OCI-LY7 (cell line): ENCODE measurements at regions not wholly inside any gene's neighbourhood (a gene's known extent, or its start where the extent isn't known, plus 50 kb on each side); places are given as distances from the start of the nearest gene placed in this dataset.

ENCODE experiments used
- BruUV-seq: library from RNA; stranded (reverse); fragments of 400-500 nt; replicated peaks from 2 replicates; lab custom pipeline; 2021; lab: Mats Ljungman, UMichigan
- CTCF ChIA-PET: fragments of 300-600 bp; sonication (Branson Sonifier 250); formaldehyde crosslinking; loops from one replicate; lab custom pipeline; 2022; ENCODE audit warnings: antibody characterized with exemption; ENCODE audit not compliant: unreplicated experiment; lab: Charles Lee
- POLR2A ChIA-PET: fragments of 300-600 bp; sonication (Branson Sonifier 250); formaldehyde crosslinking; loops from one replicate; lab custom pipeline; 2022; ENCODE audit warnings: antibody characterized with exemption; lab: Charles Lee
- DNase-seq: peaks from one replicate; pipeline ENCODE4 v3.0.0-alpha.2; 2015; ENCODE audit warnings: low spot score
- H2AFZ ChIP-seq: fragments of 200-600 bp; sonication (generic), shearing (Covaris generic); 2 replicates; pipeline ENCODE4 v1.6.1; 2014; ENCODE audit warnings: mild to moderate bottlenecking, antibody characterized with exemption, low read length, moderate library complexity
- H3K27ac ChIP-seq: fragments of 200-600 bp; sonication (generic); 2 replicates; pipeline ENCODE4 v1.5.1; 2014; ENCODE audit warnings: mixed run types, low read depth, mild to moderate bottlenecking, moderate library complexity, low read length, inconsistent platforms; ENCODE audit not compliant: poor library complexity, severe bottlenecking
- H3K36me3 ChIP-seq: fragments of 200-600 bp; sonication (generic); 2 replicates; pipeline ENCODE4 v1.6.1; 2014; ENCODE audit warnings: mild to moderate bottlenecking, antibody characterized with exemption, low read length, moderate library complexity, mixed read lengths; ENCODE audit not compliant: insufficient read depth
- H3K4me1 ChIP-seq: fragments of 200-600 bp; sonication (generic); 2 replicates; pipeline ENCODE4 v1.5.1; 2014; ENCODE audit warnings: mild to moderate bottlenecking, low read length; ENCODE audit not compliant: insufficient read depth, poor library complexity, severe bottlenecking
- H3K4me2 ChIP-seq: fragments of 200-600 bp; sonication (generic); 2 replicates; pipeline ENCODE4 v1.6.1; 2014; ENCODE audit warnings: mild to moderate bottlenecking, low read length
- H3K4me3 ChIP-seq: fragments of 200-600 bp; sonication (generic); 2 replicates; pipeline ENCODE4 v1.5.1; 2014; ENCODE audit warnings: mild to moderate bottlenecking, low read depth, low read length; ENCODE audit not compliant: poor library complexity, severe bottlenecking
- H3K79me2 ChIP-seq: fragments of 200-600 bp; sonication (generic); 2 replicates; pipeline ENCODE4 v1.6.1; 2016; ENCODE audit warnings: low read depth, mild to moderate bottlenecking, low read length, moderate library complexity, mixed read lengths; ENCODE audit not compliant: insufficient read depth
- H3K9me2 ChIP-seq: fragments of 200-600 bp; sonication (generic); 2 replicates; pipeline ENCODE4 v1.6.1; 2016; ENCODE audit warnings: mild to moderate bottlenecking, low read length, mixed read lengths; ENCODE audit not compliant: insufficient read depth
- H3K9me3 ChIP-seq: fragments of 200-600 bp; sonication (generic); 2 replicates; pipeline ENCODE4 v1.6.1; 2014; ENCODE audit warnings: mild to moderate bottlenecking, mixed run types, low read length, mixed read lengths
- H4K20me1 ChIP-seq: fragments of 200-600 bp; sonication (generic); 2 replicates; pipeline ENCODE4 v1.6.1; 2014; ENCODE audit warnings: mild to moderate bottlenecking, antibody characterized with exemption, low read length, moderate library complexity, mixed read lengths; ENCODE audit not compliant: insufficient read depth
- CTCF ChIP-seq: fragments of 200-600 bp; sonication (generic); conservative IDR thresholded peaks from 2 replicates; pipeline ENCODE4 v1.5.1; 2014; ENCODE audit warnings: mild to moderate bottlenecking, antibody characterized with exemption, low read length, moderate library complexity, mixed read lengths
- EZH2phosphoT487 ChIP-seq: fragments of 200-600 bp; sonication (generic); IDR thresholded peaks from 2 replicates; pipeline ENCODE4 v1.6.1; 2018; ENCODE audit warnings: low read depth, borderline replicate concordance, mild to moderate bottlenecking, mixed run types, antibody characterized with exemption, low read length, moderate library complexity, mixed read lengths
- intact Hi-C: fragments of 100-400 bp; cut with micrococcal nuclease; formaldehyde crosslinking; loops from one replicate; pipeline ENCODE4 v1.10.0; 2022; ENCODE audit not compliant: unreplicated experiment

GRCh38 chr3:165383381-165383780 is 187.2 kb upstream of the SLITRK3 start:
- intact Hi-C loops = no loop called here
- H3K4me1 ChIP-seq = no peaks in the 10 kb centered on the region
- no TSS peak for BruUV-seq
- no peak overlapping the region for H2AFZ ChIP-seq
- no peak overlapping the region for H3K4me2 ChIP-seq
- no peaks in the 10 kb centered on the region for H3K9me3 ChIP-seq
- H3K4me3 ChIP-seq = no peak overlapping the region
- no peak overlapping the region for H3K27ac ChIP-seq
- H3K36me3 ChIP-seq = no peaks in the 10 kb centered on the region
- POLR2A ChIA-PET = no interaction called here
- CTCF ChIA-PET = no interaction called here
- TF ChIP-seq EZH2phosphoT487 (no peak), CTCF (no peak)
- no peaks in the 10 kb centered on the region for H3K9me2 ChIP-seq
- DNase-seq = no peak
- no peaks in the 10 kb centered on the region for H3K79me2 ChIP-seq
- no peaks in the 10 kb centered on the region for H4K20me1 ChIP-seq

DNA sequence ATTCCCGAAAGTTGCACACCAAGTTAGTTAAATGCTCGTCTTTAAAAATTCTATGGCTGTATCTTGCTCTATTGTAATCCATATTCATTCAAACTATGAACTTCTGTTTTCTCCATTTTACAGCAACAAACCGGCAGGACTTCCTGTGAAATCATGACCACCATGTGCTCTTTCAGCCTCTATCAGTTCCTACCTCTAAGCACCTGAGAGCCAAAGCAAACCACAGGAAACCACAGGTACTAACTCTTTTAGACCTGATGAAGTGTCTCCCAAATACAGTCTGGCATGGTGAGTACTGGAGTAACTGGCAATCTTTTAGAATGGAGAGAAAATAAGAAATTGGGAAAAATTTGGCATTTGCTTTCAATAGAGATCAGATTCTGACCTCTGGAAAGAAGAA is 186.5 kb upstream of the SLITRK3 start:
- H3K27ac ChIP-seq = no peak overlapping the region
- no peaks in the 10 kb centered on the region for H3K9me2 ChIP-seq
- no peaks in the 10 kb centered on the region for H3K4me1 ChIP-seq
- POLR2A ChIA-PET = interaction anchor here (0.6 kb wide), 1 partner anchor 9 kb away, joined by 3 read pairs; no protein-coding TSS in a partner anchor
- DNase-seq = no peak
- H3K4me3 ChIP-seq = no peak overlapping the region
- no peaks in the 10 kb centered on the region for H3K79me2 ChIP-seq
- no peak overlapping the region for H2AFZ ChIP-seq
- H4K20me1 ChIP-seq = no peaks in the 10 kb centered on the region
- CTCF ChIA-PET = no interaction called here
- H3K9me3 ChIP-seq = no peaks in the 10 kb centered on the region
- BruUV-seq = no TSS peak
- no peaks in the 10 kb centered on the region for H3K36me3 ChIP-seq
- TF ChIP-seq EZH2phosphoT487 (no peak), CTCF (no peak)
- no peak overlapping the region for H3K4me2 ChIP-seq
- intact Hi-C loops = no loop called here

DNA sequence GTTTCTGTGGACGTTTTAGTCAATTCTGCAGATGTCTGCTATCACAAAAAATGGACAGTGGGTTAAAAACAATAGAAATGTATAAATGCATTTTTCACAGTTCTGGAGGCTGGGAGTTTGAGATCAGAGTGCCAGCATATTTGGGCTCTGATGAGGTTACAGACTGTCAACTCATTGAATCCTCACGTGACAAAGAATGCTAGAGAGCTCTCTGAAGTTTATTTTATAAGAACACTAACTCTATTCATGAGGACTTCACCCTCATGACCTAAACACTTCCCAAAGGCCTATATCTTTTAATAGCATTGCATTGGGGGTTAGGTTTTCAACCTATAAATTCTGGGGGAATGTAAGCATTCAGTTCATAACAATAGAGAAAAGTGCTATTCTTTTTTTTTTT is 182.6 kb upstream of the SLITRK3 start:
- H3K9me3 ChIP-seq = no peaks in the 10 kb centered on the region
- no TSS peak for BruUV-seq
- TF ChIP-seq EZH2phosphoT487 (no peak), CTCF (no peak)
- no peak overlapping the region for H3K4me2 ChIP-seq
- H3K9me2 ChIP-seq = no peaks in the 10 kb centered on the region
- CTCF ChIA-PET = no interaction called here
- H2AFZ ChIP-seq = no peak overlapping the region
- no peak for DNase-seq
- no peaks in the 10 kb centered on the region for H3K4me1 ChIP-seq
- intact Hi-C loops = no loop called here
- H3K79me2 ChIP-seq = no peaks in the 10 kb centered on the region
- no peaks in the 10 kb centered on the region for H4K20me1 ChIP-seq
- no peaks in the 10 kb centered on the region for H3K36me3 ChIP-seq
- H3K27ac ChIP-seq = no peak overlapping the region
- H3K4me3 ChIP-seq = no peak overlapping the region
- POLR2A ChIA-PET = no interaction called here
